Osteoblast (primary cell): ENCODE measurements at regions not wholly inside any gene's neighbourhood (a gene's known extent, or its start where the extent isn't known, plus 50 kb on each side); places are given as distances from the start of the nearest gene placed in this dataset.

Experiments
- DNase-seq: peaks from one replicate; pipeline ENCODE4 v3.0.0; 2011; ENCODE audit warnings: low spot score, mixed read lengths; ENCODE audit not compliant: insufficient read length; ENCODE audit errors: missing footprints
- H2AFZ ChIP-seq: 2 replicates; pipeline ENCODE4 v1.6.0; 2011; ENCODE audit warnings: mild to moderate bottlenecking, low read length
- H3K27ac ChIP-seq: 2 replicates; pipeline ENCODE4 v1.5.1; 2011; ENCODE audit warnings: mild to moderate bottlenecking, low read depth, low read length, moderate library complexity
- H3K27me3 ChIP-seq: 2 replicates; pipeline ENCODE4 v1.6.0; 2012; ENCODE audit warnings: mild to moderate bottlenecking, control low read depth, inconsistent platforms, low read length, moderate library complexity; ENCODE audit not compliant: insufficient read depth
- H3K36me3 ChIP-seq: 2 replicates; pipeline ENCODE4 v1.5.1; 2011; ENCODE audit warnings: mild to moderate bottlenecking, low read length, control low read depth, moderate library complexity; ENCODE audit not compliant: insufficient read depth
- H3K4me1 ChIP-seq: 2 replicates; pipeline ENCODE4 v1.5.1; 2011; ENCODE audit warnings: mild to moderate bottlenecking, low read length, control low read depth, moderate library complexity; ENCODE audit not compliant: insufficient read depth
- H3K4me2 ChIP-seq: 2 replicates; pipeline ENCODE4 v1.6.0; 2011; ENCODE audit warnings: mild to moderate bottlenecking, low read length; ENCODE audit not compliant: insufficient read depth
- H3K4me3 ChIP-seq: fragments of 200-600 bp; sonication (generic); 3 replicates; pipeline ENCODE4 v1.5.1; 2012; ENCODE audit warnings: mild to moderate bottlenecking, low read length, inconsistent platforms; ENCODE audit not compliant: insufficient read depth
- H3K79me2 ChIP-seq: 2 replicates; pipeline ENCODE4 v1.6.0; 2012; ENCODE audit warnings: mild to moderate bottlenecking, low read length, control low read depth, inconsistent platforms; ENCODE audit not compliant: insufficient read depth
- H3K9me3 ChIP-seq: 2 replicates; pipeline ENCODE4 v1.5.1; 2011; ENCODE audit warnings: low read depth, low read length, control low read depth
- H4K20me1 ChIP-seq: 2 replicates; pipeline ENCODE4 v1.6.0; 2012; ENCODE audit warnings: mild to moderate bottlenecking, low read length, control low read depth; ENCODE audit not compliant: insufficient read depth
- TF ChIP-seq, protein P1 (sequence below): IDR thresholded peaks from 2 replicates; pipeline ENCODE4 v1.5.1; 2011; ENCODE audit warnings: mild to moderate bottlenecking, low read depth, low read length, moderate library complexity; ENCODE audit errors: extremely low read depth

- no peak overlapping the region for H3K4me3 ChIP-seq
- H3K27ac ChIP-seq, result no peak overlapping the region
- H2AFZ ChIP-seq, result no peak overlapping the region
- no peaks in the 10 kb centered on the region for H3K4me1 ChIP-seq
- no peaks in the 10 kb centered on the region for H3K27me3 ChIP-seq
- TF ChIP-seq, protein P1, sequence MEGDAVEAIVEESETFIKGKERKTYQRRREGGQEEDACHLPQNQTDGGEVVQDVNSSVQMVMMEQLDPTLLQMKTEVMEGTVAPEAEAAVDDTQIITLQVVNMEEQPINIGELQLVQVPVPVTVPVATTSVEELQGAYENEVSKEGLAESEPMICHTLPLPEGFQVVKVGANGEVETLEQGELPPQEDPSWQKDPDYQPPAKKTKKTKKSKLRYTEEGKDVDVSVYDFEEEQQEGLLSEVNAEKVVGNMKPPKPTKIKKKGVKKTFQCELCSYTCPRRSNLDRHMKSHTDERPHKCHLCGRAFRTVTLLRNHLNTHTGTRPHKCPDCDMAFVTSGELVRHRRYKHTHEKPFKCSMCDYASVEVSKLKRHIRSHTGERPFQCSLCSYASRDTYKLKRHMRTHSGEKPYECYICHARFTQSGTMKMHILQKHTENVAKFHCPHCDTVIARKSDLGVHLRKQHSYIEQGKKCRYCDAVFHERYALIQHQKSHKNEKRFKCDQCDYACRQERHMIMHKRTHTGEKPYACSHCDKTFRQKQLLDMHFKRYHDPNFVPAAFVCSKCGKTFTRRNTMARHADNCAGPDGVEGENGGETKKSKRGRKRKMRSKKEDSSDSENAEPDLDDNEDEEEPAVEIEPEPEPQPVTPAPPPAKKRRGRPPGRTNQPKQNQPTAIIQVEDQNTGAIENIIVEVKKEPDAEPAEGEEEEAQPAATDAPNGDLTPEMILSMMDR, result no peak
- H3K4me2 ChIP-seq, result no peak overlapping the region
- no peak for DNase-seq
- H3K36me3 ChIP-seq, result no peaks in the 10 kb centered on the region
- no peaks in the 10 kb centered on the region for H4K20me1 ChIP-seq
- H3K9me3 ChIP-seq, result no peaks in the 10 kb centered on the region
- no peaks in the 10 kb centered on the region for H3K79me2 ChIP-seq
These were observed 290.1 kb downstream of the BMP7 start for GRCh38 chr20:56976336-56976735.

DNA sequence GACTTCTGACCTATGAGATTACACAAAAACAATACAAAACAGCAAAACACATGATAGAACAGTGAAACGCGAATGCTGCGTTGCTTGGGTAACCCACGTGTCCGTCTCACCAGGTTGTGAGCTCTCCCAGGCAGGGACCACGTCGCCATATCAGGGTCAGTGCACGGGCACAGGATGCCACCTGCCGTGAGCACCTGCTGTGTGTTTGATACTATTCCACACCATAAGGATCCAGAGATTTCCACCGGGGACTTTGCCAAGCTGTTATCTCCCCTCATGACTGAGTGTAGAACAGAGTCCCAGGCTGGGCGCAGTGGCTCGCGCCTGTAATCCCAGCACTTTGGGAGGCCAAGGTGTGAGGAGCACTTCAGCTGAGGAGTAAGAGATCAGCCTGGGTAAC is 288.0 kb downstream of the BMP7 start:
- Histone ChIP-seq H3K4me1 (no peaks in the 10 kb centered on the region), H3K9me3 (no peaks in the 10 kb centered on the region), H3K27me3 (no peaks in the 10 kb centered on the region), H3K36me3 (no peaks in the 10 kb centered on the region), H3K4me3 (no peak overlapping the region), H3K79me2 (no peaks in the 10 kb centered on the region), H2AFZ (no peak overlapping the region), H3K4me2 (no peak overlapping the region), H3K27ac (no peak overlapping the region), H4K20me1 (no peaks in the 10 kb centered on the region)
- TF ChIP-seq, protein P1, result no peak
- no peak for DNase-seq

DNA sequence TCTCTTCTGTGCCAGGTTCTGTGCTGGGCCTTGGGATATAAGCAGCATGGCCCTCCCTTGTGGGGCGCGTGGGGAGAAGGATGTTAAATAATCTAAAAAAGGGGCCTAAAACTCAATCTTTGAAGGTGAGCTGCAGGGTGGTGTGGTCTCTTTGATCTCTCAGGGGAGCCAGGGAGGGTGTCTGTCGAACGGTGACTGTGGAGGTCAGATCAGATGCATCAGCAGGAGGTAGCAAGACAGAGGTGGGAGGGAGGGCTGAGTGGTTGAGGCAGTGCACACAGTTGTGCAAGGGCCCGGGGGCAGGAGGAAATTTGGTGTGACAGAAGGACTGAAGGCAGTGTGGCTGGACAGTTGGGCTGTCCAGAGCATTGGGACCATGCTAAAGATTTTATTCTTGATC is 287.3 kb downstream of the BMP7 start:
- no peaks in the 10 kb centered on the region for H3K9me3 ChIP-seq
- no peaks in the 10 kb centered on the region for H3K4me1 ChIP-seq
- no peaks in the 10 kb centered on the region for H4K20me1 ChIP-seq
- H3K27me3 ChIP-seq, result no peaks in the 10 kb centered on the region
- no peaks in the 10 kb centered on the region for H3K79me2 ChIP-seq
- TF ChIP-seq, protein P1, result no peak
- H3K4me2 ChIP-seq, result no peak overlapping the region
- H3K36me3 ChIP-seq, result no peaks in the 10 kb centered on the region
- no peak overlapping the region for H3K4me3 ChIP-seq
- no peak overlapping the region for H2AFZ ChIP-seq
- no peak overlapping the region for H3K27ac ChIP-seq
- DNase-seq, result no peak

GRCh38 chr20:56981301-56981700 is 285.1 kb downstream of the BMP7 start:
- H3K79me2 ChIP-seq, result no peaks in the 10 kb centered on the region
- DNase-seq, result no peak
- H4K20me1 ChIP-seq, result no peaks in the 10 kb centered on the region
- TF ChIP-seq, protein P1, result no peak
- no peaks in the 10 kb centered on the region for H3K4me1 ChIP-seq
- no peak overlapping the region for H2AFZ ChIP-seq
- H3K27ac ChIP-seq, result no peak overlapping the region
- H3K4me2 ChIP-seq, result no peak overlapping the region
- H3K27me3 ChIP-seq, result no peaks in the 10 kb centered on the region
- no peaks in the 10 kb centered on the region for H3K9me3 ChIP-seq
- no peaks in the 10 kb centered on the region for H3K36me3 ChIP-seq
- no peak overlapping the region for H3K4me3 ChIP-seq
